ENCODE measurements at regions not wholly inside any gene's neighbourhood (a gene's known extent, or its start where the extent isn't known, plus 50 kb on each side); places are given as distances from the start of the nearest gene placed in this dataset.

GRCh38 chr15:93882779-93883178 is 348.6 kb upstream of the MCTP2 start:
- TF ChIP-seq PHF20 (IDR thresholded peaks at IDR 0.05; ENCODE audit: partially characterized antibody) (no peak), CTCF (IDR thresholded peaks at IDR 0.05 in 2 of 3, conservative IDR thresholded peaks at IDR 0.05 in 1 of 3; ENCODE audit: insufficient read depth in 2 of 3, low read depth in 1 of 3, low read length in 3 of 3) (no peak), ZFX (CRISPR knock-in tag; IDR thresholded peaks at IDR 0.05) (no peak), SREBF2 (CRISPR knock-in tag; IDR thresholded peaks at IDR 0.05) (no peak), ZFP36 (IDR thresholded peaks at IDR 0.05; ENCODE audit: low read depth, low read length, partially characterized antibody) (no peak), RFX5 (IDR thresholded peaks at IDR 0.05; ENCODE audit: low read depth, low read length) (no peak), ZBTB33 (CRISPR knock-in tag; IDR thresholded peaks at IDR 0.05) (no peak), ZNF589 (CRISPR knock-in tag; IDR thresholded peaks at IDR 0.05; ENCODE audit: low read depth) (no peak), TAF1 (IDR thresholded peaks at IDR 0.05; ENCODE audit: control insufficient read depth, extremely low read depth, insufficient read depth, low read length, severe bottlenecking) (no peak), POLR2AphosphoS5 (IDR thresholded peaks at IDR 0.05; ENCODE audit: control insufficient read depth, insufficient read depth, low read depth, low read length) (no peak), ZNF780A (CRISPR knock-in tag; IDR thresholded peaks at IDR 0.05) (no peak)

Measured in K562 (cell line).